Hepatocyte (in vitro differentiated cells): ENCODE measurements at regions not wholly inside any gene's neighbourhood (a gene's known extent, or its start where the extent isn't known, plus 50 kb on each side); places are given as distances from the start of the nearest gene placed in this dataset.

ENCODE experiments used
- DNase-seq: peaks from one replicate; pipeline ENCODE4 v3.0.0-alpha.2; 2016; ENCODE audit warnings: low spot score
- H2AFZ ChIP-seq: fragments of 200-600 bp; sonication (generic); 2 replicates; pipeline ENCODE4 v1.6.0; 2016; ENCODE audit warnings: antibody characterized with exemption, mild to moderate bottlenecking
- H3K27ac ChIP-seq: fragments of 200-600 bp; sonication (generic); 2 replicates; pipeline ENCODE4 v1.5.1; 2016; ENCODE audit warnings: mild to moderate bottlenecking
- H3K27me3 ChIP-seq: fragments of 200-600 bp; sonication (generic); 2 replicates; pipeline ENCODE4 v1.6.1; 2016
- H3K36me3 ChIP-seq: fragments of 200-600 bp; sonication (generic); replicated peaks from 2 replicates; pipeline ENCODE4 v1.5.1; 2016; ENCODE audit warnings: low read depth; ENCODE audit not compliant: insufficient read depth
- H3K4me1 ChIP-seq: fragments of 200-600 bp; sonication (generic); 2 replicates; pipeline ENCODE4 v1.5.1; 2016; ENCODE audit warnings: mild to moderate bottlenecking, moderate library complexity; ENCODE audit not compliant: insufficient read depth
- H3K4me2 ChIP-seq: fragments of 200-600 bp; sonication (generic); 2 replicates; pipeline ENCODE4 v1.6.0; 2016
- H3K4me3 ChIP-seq: fragments of 200-600 bp; sonication (generic); 2 replicates; pipeline ENCODE4 v1.5.1; 2016; ENCODE audit warnings: mild to moderate bottlenecking
- H3K79me2 ChIP-seq: fragments of 200-600 bp; sonication (generic); 2 replicates; pipeline ENCODE4 v1.6.0; 2017; ENCODE audit warnings: mild to moderate bottlenecking
- H3K9me2 ChIP-seq: fragments of 200-600 bp; sonication (generic); replicated peaks from 2 replicates; pipeline ENCODE4 v1.6.0; 2017; ENCODE audit warnings: mild to moderate bottlenecking; ENCODE audit not compliant: insufficient read depth
- H3K9me3 ChIP-seq: fragments of 200-600 bp; sonication (generic); 2 replicates; pipeline ENCODE4 v1.5.1; 2016; ENCODE audit warnings: low read depth, mild to moderate bottlenecking
- H4K20me1 ChIP-seq: fragments of 200-600 bp; sonication (generic); 2 replicates; pipeline ENCODE4 v1.6.0; 2016; ENCODE audit warnings: mild to moderate bottlenecking; ENCODE audit not compliant: insufficient read depth, poor library complexity, severe bottlenecking
- CTCF ChIP-seq: fragments of 200-600 bp; sonication (generic); IDR thresholded peaks from 2 replicates; pipeline ENCODE4 v1.5.1; 2016; ENCODE audit warnings: antibody characterized with exemption, mild to moderate bottlenecking; ENCODE audit not compliant: poor library complexity
- EZH2 ChIP-seq: fragments of 200-600 bp; sonication (generic); IDR thresholded peaks from 2 replicates; pipeline ENCODE4 v1.6.1; 2016; ENCODE audit warnings: antibody characterized with exemption, mild to moderate bottlenecking, borderline replicate concordance
- EZH2phosphoT487 ChIP-seq: fragments of 200-600 bp; sonication (generic); IDR thresholded peaks from one replicate; pipeline ENCODE4 v1.6.1; 2018; ENCODE audit warnings: antibody characterized with exemption, mild to moderate bottlenecking, low read depth, moderate library complexity; ENCODE audit not compliant: unreplicated experiment, severe bottlenecking
- WGBS: methylation state at CpG from one replicate; pipeline ENCODE4 v1.1.6; 2016; ENCODE audit warnings: low lambda C conversion rate; ENCODE audit errors: missing lambda C conversion rate; 5-methylcytosine and 5-hydroxymethylcytosine counted together

- 76% methylated on average over 9 of the region's 9 CpGs for WGBS
- peaks cover 44% of the 10 kb centered on the region for H3K4me1 ChIP-seq
- H2AFZ ChIP-seq: no peak overlapping the region
- peak overlapping the region; percentile 3 for H3K4me2 ChIP-seq
- H3K9me3 ChIP-seq: no peaks in the 10 kb centered on the region
- no peaks in the 10 kb centered on the region for H3K9me2 ChIP-seq
- TF ChIP-seq CTCF: no peak
- TF ChIP-seq EZH2: no peak
- TF ChIP-seq EZH2phosphoT487: no peak
- no peaks in the 10 kb centered on the region for H3K27me3 ChIP-seq
- no peaks in the 10 kb centered on the region for H4K20me1 ChIP-seq
- H3K27ac ChIP-seq: peak overlapping the region; percentile 91
- no peaks in the 10 kb centered on the region for H3K79me2 ChIP-seq
- no peak for DNase-seq
- no peak overlapping the region for H3K4me3 ChIP-seq
- H3K36me3 ChIP-seq: no peaks in the 10 kb centered on the region
Measured at GRCh38 chr6:11318835-11319813, 86.7 kb upstream of the NEDD9 start.

- H3K27ac ChIP-seq: peak overlapping the region; percentile 91
- no peaks in the 10 kb centered on the region for H3K9me2 ChIP-seq
- no peak overlapping the region for H2AFZ ChIP-seq
- H3K36me3 ChIP-seq: no peaks in the 10 kb centered on the region
- TF ChIP-seq EZH2phosphoT487: no peak
- TF ChIP-seq EZH2: no peak
- TF ChIP-seq CTCF: no peak
- no peaks in the 10 kb centered on the region for H3K27me3 ChIP-seq
- peaks cover 34% of the 10 kb centered on the region for H3K4me1 ChIP-seq
- no peak overlapping the region for H3K4me3 ChIP-seq
- no peaks in the 10 kb centered on the region for H3K79me2 ChIP-seq
- H4K20me1 ChIP-seq: no peaks in the 10 kb centered on the region
- DNase-seq: peak; percentile 91
- 58% methylated on average over 11 of the region's 11 CpGs for WGBS
- H3K4me2 ChIP-seq: peak overlapping the region; percentile 42
- H3K9me3 ChIP-seq: no peaks in the 10 kb centered on the region
Measured at GRCh38 chr6:11317885-11318771, 85.7 kb upstream of the NEDD9 start.

GRCh38 chr6:11315743-11316437 is 83.4 kb upstream of the NEDD9 start:
- no peak for TF ChIP-seq EZH2phosphoT487
- TF ChIP-seq EZH2: no peak
- TF ChIP-seq CTCF: no peak
- Histone ChIP-seq H3K4me3 (no peak overlapping the region), H3K27me3 (no peaks in the 10 kb centered on the region), H3K9me2 (no peaks in the 10 kb centered on the region), H3K79me2 (no peaks in the 10 kb centered on the region), H2AFZ (no peak overlapping the region), H3K36me3 (no peaks in the 10 kb centered on the region), H3K9me3 (no peaks in the 10 kb centered on the region), H3K4me2 (peak overlapping the region; percentile 26), H3K27ac (peak overlapping the region; percentile 78), H3K4me1 (peaks cover 26% of the 10 kb centered on the region), H4K20me1 (no peaks in the 10 kb centered on the region)
- WGBS: 31% methylated on average over 5 of the region's 5 CpGs
- DNase-seq: peak; percentile 75
